PC-9 (cell line): ENCODE measurements at regions not wholly inside any gene's neighbourhood (a gene's known extent, or its start where the extent isn't known, plus 50 kb on each side); places are given as distances from the start of the nearest gene placed in this dataset.

Experiments used
- BruUV-seq: library from RNA; stranded (reverse); fragments of 400-500 nt; replicated peaks from 2 replicates; lab custom pipeline; 2021; lab: Mats Ljungman, UMichigan
- CTCF ChIA-PET: fragments of 300-600 bp; sonication (Branson Sonifier 250); formaldehyde crosslinking; loops from one replicate; lab custom pipeline; 2022; ENCODE audit warnings: antibody characterized with exemption; lab: Charles Lee
- POLR2A ChIA-PET: fragments of 300-600 bp; sonication (Branson Sonifier 250); formaldehyde crosslinking; loops from one replicate; lab custom pipeline; 2022; ENCODE audit warnings: antibody characterized with exemption; ENCODE audit not compliant: unreplicated experiment; lab: Charles Lee
- DNase-seq, 2 experiments: peaks; one replicate each; pipeline versions ENCODE4 v3.0.0 to v3.0.0-alpha.2; 2015 to 2022; ENCODE audit warnings: mixed read lengths in 1 of 2
- H2AFZ ChIP-seq: fragments of 200-600 bp; sonication (generic); 2 replicates; pipeline ENCODE4 v1.8.1; 2017; ENCODE audit warnings: antibody characterized with exemption
- H3F3A ChIP-seq: fragments of 200-600 bp; sonication (generic); 2 replicates; pipeline ENCODE4 v1.8.1; 2017; ENCODE audit warnings: antibody characterized with exemption, mild to moderate bottlenecking, low read depth; ENCODE audit not compliant: insufficient read depth
- H3K27ac ChIP-seq: fragments of 200-600 bp; sonication (generic); 2 replicates; pipeline ENCODE4 v1.6.1; 2016; ENCODE audit warnings: mixed run types
- H3K27me3 ChIP-seq: fragments of 200-600 bp; sonication (generic); 2 replicates; pipeline ENCODE4 v1.6.1; 2016; ENCODE audit warnings: low read depth, mixed run types; ENCODE audit not compliant: insufficient read depth
- H3K36me3 ChIP-seq: fragments of 200-600 bp; sonication (generic); 2 replicates; pipeline ENCODE4 v1.6.1; 2016; ENCODE audit warnings: low read depth, mixed run types
- H3K4me1 ChIP-seq: fragments of 200-600 bp; sonication (generic); replicated peaks from 2 replicates; pipeline ENCODE4 v1.6.1; 2016; ENCODE audit warnings: mixed run types; ENCODE audit not compliant: insufficient read depth
- H3K4me2 ChIP-seq: fragments of 200-600 bp; sonication (generic); 2 replicates; pipeline ENCODE4 v1.6.1; 2017; ENCODE audit warnings: mixed run types
- H3K4me3 ChIP-seq: fragments of 200-600 bp; sonication (generic); 2 replicates; pipeline ENCODE4 v1.6.1; 2016; ENCODE audit warnings: mixed run types
- H3K79me2 ChIP-seq: fragments of 200-600 bp; sonication (generic); 2 replicates; pipeline ENCODE4 v1.6.1; 2017; ENCODE audit warnings: low read depth, mixed run types
- H3K9me2 ChIP-seq: fragments of 200-600 bp; sonication (generic); 2 replicates; pipeline ENCODE4 v1.8.1; 2017; ENCODE audit warnings: mild to moderate bottlenecking; ENCODE audit not compliant: insufficient read depth
- H3K9me3 ChIP-seq: fragments of 200-600 bp; sonication (generic); 2 replicates; pipeline ENCODE4 v1.8.1; 2016; ENCODE audit warnings: low read depth; ENCODE audit not compliant: insufficient read depth
- H4K20me1 ChIP-seq: fragments of 200-600 bp; sonication (generic); 2 replicates; pipeline ENCODE4 v1.8.1; 2017; ENCODE audit not compliant: insufficient read depth
- EZH2 ChIP-seq: fragments of 200-600 bp; sonication (generic); IDR thresholded peaks from 2 replicates; pipeline ENCODE4 v1.8.0; 2017; ENCODE audit warnings: antibody characterized with exemption, low read depth
- intact Hi-C: fragments of 100-400 bp; cut with micrococcal nuclease; formaldehyde crosslinking; loops from one replicate; pipeline ENCODE4 v1.10.0; 2022; ENCODE audit not compliant: unreplicated experiment
- TF ChIP-seq, protein P1 (sequence below): fragments of 200-600 bp; sonication (generic); conservative IDR thresholded peaks from 2 replicates; pipeline ENCODE4 v1.6.1; 2017; ENCODE audit warnings: mixed run types, antibody characterized with exemption, mild to moderate bottlenecking, moderate library complexity

DNA sequence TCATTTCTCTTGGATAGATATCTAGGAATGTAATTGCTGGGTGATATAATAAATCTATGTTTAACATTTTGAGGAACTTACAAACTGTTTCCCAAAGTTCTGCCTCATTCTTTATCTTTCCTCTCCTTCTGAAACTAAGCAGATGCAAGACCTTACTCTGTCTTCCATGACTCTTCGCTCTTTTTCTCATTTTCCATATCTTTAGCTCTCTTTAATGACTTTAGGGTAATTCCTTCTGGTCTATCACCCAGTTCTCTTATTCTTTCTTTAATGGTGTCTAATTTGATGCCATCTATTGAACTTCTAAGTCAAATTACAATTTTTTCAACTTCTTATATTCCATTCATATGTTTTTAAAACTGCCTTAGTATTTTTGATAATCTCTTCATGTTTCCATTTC is 316.6 kb downstream of the POU4F1 start:
- no peak overlapping the region for H3K4me3 ChIP-seq
- no peak overlapping the region for H3K4me2 ChIP-seq
- no peaks in the 10 kb centered on the region for H3K9me3 ChIP-seq
- H3K27ac ChIP-seq, result no peak overlapping the region
- no peaks in the 10 kb centered on the region for H3F3A ChIP-seq
- H3K9me2 ChIP-seq, result no peaks in the 10 kb centered on the region
- no peak overlapping the region for H2AFZ ChIP-seq
- BruUV-seq, result no TSS peak
- no peak for TF ChIP-seq EZH2
- TF ChIP-seq, protein P1, sequence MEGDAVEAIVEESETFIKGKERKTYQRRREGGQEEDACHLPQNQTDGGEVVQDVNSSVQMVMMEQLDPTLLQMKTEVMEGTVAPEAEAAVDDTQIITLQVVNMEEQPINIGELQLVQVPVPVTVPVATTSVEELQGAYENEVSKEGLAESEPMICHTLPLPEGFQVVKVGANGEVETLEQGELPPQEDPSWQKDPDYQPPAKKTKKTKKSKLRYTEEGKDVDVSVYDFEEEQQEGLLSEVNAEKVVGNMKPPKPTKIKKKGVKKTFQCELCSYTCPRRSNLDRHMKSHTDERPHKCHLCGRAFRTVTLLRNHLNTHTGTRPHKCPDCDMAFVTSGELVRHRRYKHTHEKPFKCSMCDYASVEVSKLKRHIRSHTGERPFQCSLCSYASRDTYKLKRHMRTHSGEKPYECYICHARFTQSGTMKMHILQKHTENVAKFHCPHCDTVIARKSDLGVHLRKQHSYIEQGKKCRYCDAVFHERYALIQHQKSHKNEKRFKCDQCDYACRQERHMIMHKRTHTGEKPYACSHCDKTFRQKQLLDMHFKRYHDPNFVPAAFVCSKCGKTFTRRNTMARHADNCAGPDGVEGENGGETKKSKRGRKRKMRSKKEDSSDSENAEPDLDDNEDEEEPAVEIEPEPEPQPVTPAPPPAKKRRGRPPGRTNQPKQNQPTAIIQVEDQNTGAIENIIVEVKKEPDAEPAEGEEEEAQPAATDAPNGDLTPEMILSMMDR, result no peak
- no peaks in the 10 kb centered on the region for H3K27me3 ChIP-seq
- no peaks in the 10 kb centered on the region for H4K20me1 ChIP-seq
- no peak for DNase-seq
- intact Hi-C loops, result no loop called here
- no peaks in the 10 kb centered on the region for H3K79me2 ChIP-seq
- no peaks in the 10 kb centered on the region for H3K4me1 ChIP-seq
- ChIA-PET CTCF (no interaction called here), POLR2A (no interaction called here)
- H3K36me3 ChIP-seq, result no peaks in the 10 kb centered on the region

DNA sequence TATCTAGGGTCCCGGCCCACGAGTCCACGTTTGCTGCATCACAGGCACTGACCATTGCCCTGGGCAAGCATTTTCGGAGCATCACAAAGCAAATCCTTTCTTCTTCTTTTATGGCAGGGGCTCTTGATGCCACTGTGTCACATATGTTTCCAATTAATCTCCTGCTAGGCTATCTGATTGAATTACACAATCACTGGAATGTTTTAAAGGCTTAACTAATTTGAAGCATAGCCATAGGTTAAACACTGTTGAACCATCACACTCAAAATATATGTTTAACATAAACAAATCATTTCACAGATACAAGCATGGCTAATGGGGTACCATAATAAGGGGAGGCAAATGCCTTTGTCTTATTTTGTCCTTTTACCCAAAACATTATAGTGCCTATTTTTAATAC is 338.3 kb downstream of the POU4F1 start:
- Histone ChIP-seq H3K4me3 (no peak overlapping the region), H3K27ac (no peak overlapping the region), H3K36me3 (no peaks in the 10 kb centered on the region), H2AFZ (no peak overlapping the region), H3K27me3 (no peaks in the 10 kb centered on the region), H3F3A (no peaks in the 10 kb centered on the region), H3K4me1 (no peaks in the 10 kb centered on the region), H3K79me2 (no peaks in the 10 kb centered on the region), H3K9me3 (no peaks in the 10 kb centered on the region), H3K4me2 (no peak overlapping the region), H4K20me1 (no peaks in the 10 kb centered on the region), H3K9me2 (no peaks in the 10 kb centered on the region; the same call in 1 of the 2 replicates)
- TF ChIP-seq EZH2, result no peak
- TF ChIP-seq, protein P1, result no peak
- no peak for DNase-seq
- ChIA-PET POLR2A (no interaction called here), CTCF (no interaction called here)
- intact Hi-C loops, result no loop called here
- BruUV-seq, result no TSS peak

DNA sequence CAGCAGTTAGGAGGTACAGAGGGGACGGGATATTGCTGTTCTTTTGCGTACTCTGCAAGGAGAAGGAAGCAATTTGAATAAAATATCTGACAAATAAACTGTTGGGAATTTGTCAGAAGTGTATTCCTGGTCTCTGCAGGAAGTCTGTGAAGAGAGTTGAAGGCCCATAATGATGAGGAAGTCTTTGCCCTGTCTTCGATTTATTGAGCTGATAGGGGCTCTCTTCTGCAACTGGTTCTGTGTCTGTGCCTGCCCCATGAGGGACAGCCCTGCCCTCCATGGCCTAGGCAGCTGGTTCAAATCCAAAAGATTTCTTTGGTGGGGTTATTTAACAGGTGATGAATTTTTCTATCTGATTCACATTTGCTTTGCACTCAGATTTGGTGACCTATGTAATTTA is 339.7 kb upstream of the EDNRB start:
- BruUV-seq, result no TSS peak
- no peaks in the 10 kb centered on the region for H3K36me3 ChIP-seq
- intact Hi-C loops, result no loop called here

More for the DNA sequence above, 339.7 kb upstream of the EDNRB start:
- no peaks in the 10 kb centered on the region for H3K9me2 ChIP-seq
- no peaks in the 10 kb centered on the region for H3K27me3 ChIP-seq
- TF ChIP-seq, protein P1, result no peak
- no peak for TF ChIP-seq EZH2
- no peak overlapping the region for H3K4me2 ChIP-seq
- H4K20me1 ChIP-seq, result no peaks in the 10 kb centered on the region
- no peak overlapping the region for H3K27ac ChIP-seq
- POLR2A ChIA-PET, result no interaction called here
- no peaks in the 10 kb centered on the region for H3K4me1 ChIP-seq
- CTCF ChIA-PET, result no interaction called here
- DNase-seq, result no peak
- H3F3A ChIP-seq, result no peaks in the 10 kb centered on the region
- no peaks in the 10 kb centered on the region for H3K79me2 ChIP-seq
- H2AFZ ChIP-seq, result no peak overlapping the region
- H3K4me3 ChIP-seq, result no peak overlapping the region
- H3K9me3 ChIP-seq, result no peaks in the 10 kb centered on the region
